ENCODE measurements at regions not wholly inside any gene's neighbourhood (a gene's known extent, or its start where the extent isn't known, plus 50 kb on each side); places are given as distances from the start of the nearest gene placed in this dataset.

GRCh38 chr3:42014921-42015533 lies 53.1 kb upstream of the ULK4 start:
- Mint-ChIP-seq H3K4me3 (peak overlapping the region; percentile 91), H3K27me3 (ENCODE audit: low read depth in 2 of 2) (no peaks in the 10 kb centered on the region), H3K27ac (peak overlapping the region; percentile 76 to 83), H3K4me1 (peaks cover 32 to 45% of the 10 kb centered on the region in 2 donors), H3K36me3 (no peaks in the 10 kb centered on the region), H3K9me3 (no peaks in the 10 kb centered on the region)
- peak overlapping the region; percentile 66 for H3K4me3 ChIP-seq (ENCODE audit: low read length)
- H3K27ac ChIP-seq (ENCODE audit: low read length): peak overlapping the region; percentile 75
- DNase-seq (peak in 1 of 2 donors; percentile 23), ATAC-seq (no peak)
- no peaks in the 10 kb centered on the region for H3K9me3 ChIP-seq (ENCODE audit: control insufficient read depth, insufficient read depth, low read length)
- WGBS (ENCODE audit: insufficient coverage): 10% methylated on average over 11 of the region's 11 CpGs
- TF ChIP-seq, protein P1, sequence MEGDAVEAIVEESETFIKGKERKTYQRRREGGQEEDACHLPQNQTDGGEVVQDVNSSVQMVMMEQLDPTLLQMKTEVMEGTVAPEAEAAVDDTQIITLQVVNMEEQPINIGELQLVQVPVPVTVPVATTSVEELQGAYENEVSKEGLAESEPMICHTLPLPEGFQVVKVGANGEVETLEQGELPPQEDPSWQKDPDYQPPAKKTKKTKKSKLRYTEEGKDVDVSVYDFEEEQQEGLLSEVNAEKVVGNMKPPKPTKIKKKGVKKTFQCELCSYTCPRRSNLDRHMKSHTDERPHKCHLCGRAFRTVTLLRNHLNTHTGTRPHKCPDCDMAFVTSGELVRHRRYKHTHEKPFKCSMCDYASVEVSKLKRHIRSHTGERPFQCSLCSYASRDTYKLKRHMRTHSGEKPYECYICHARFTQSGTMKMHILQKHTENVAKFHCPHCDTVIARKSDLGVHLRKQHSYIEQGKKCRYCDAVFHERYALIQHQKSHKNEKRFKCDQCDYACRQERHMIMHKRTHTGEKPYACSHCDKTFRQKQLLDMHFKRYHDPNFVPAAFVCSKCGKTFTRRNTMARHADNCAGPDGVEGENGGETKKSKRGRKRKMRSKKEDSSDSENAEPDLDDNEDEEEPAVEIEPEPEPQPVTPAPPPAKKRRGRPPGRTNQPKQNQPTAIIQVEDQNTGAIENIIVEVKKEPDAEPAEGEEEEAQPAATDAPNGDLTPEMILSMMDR (IDR thresholded peaks at IDR 0.05): no peak
- H3K4me1 ChIP-seq (ENCODE audit: control insufficient read depth, insufficient read depth, low read length): peaks cover 24% of the 10 kb centered on the region
- H3K27me3 ChIP-seq (ENCODE audit: control insufficient read depth, insufficient read depth, low read length): no peaks in the 10 kb centered on the region
- no peaks in the 10 kb centered on the region for H3K36me3 ChIP-seq (ENCODE audit: control insufficient read depth, insufficient read depth, low read length)
- intact Hi-C loops (cut with micrococcal nuclease): loop anchor here (5.0 kb wide), 2 partner anchors 77 to 1558 kb away; partner anchors contain the start of genes RPL14 and TRAK1

DNA sequence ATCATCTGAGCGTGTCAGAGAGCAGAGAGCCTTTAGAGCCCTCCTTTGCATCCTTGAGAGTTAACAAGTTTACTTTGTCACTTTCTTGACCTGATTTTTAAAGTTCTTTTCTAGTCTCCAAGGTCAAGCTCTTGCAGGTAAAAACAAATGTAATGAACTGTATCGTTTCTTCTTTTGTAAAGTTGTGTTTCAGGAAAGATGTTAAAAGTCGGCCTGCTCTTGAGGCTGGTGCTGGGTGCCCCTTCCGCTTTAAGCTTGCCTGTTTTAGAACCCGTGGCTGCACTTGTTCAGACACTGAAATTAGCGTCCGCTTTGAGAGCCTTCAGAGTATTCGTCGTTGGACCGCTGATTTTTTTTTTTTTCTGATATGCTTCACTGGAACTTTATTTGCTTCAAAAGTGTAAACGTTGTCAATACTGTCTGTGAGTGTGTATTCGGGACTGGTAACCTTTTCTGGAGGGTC lies 52.6 kb upstream of the ULK4 start:
- H3K27me3 Mint-ChIP-seq (ENCODE audit: low read depth in 2 of 2): no peaks in the 10 kb centered on the region
- Histone ChIP-seq H3K4me3 (ENCODE audit: low read length) (peak overlapping the region; percentile 66), H3K4me1 (ENCODE audit: control insufficient read depth, insufficient read depth, low read length) (peaks cover 24% of the 10 kb centered on the region), H3K9me3 (ENCODE audit: control insufficient read depth, insufficient read depth, low read length) (no peaks in the 10 kb centered on the region), H3K36me3 (ENCODE audit: control insufficient read depth, insufficient read depth, low read length) (no peaks in the 10 kb centered on the region), H3K27ac (ENCODE audit: low read length) (peak overlapping the region; percentile 75), H3K27me3 (ENCODE audit: control insufficient read depth, insufficient read depth, low read length) (no peaks in the 10 kb centered on the region)
- peak overlapping the region; percentile 91 for H3K4me3 Mint-ChIP-seq
- no peaks in the 10 kb centered on the region for H3K36me3 Mint-ChIP-seq
- peaks cover 26 to 40% of the 10 kb centered on the region in 2 donors for H3K4me1 Mint-ChIP-seq
- TF ChIP-seq, protein P1 (IDR thresholded peaks at IDR 0.05): no peak
- no peak for ATAC-seq
- WGBS (ENCODE audit: insufficient coverage): 4% methylated on average over 12 of the region's 12 CpGs
- no peaks in the 10 kb centered on the region for H3K9me3 Mint-ChIP-seq
- H3K27ac Mint-ChIP-seq: peak overlapping the region; percentile 76 to 83
- intact Hi-C loops (cut with micrococcal nuclease): loop anchor here (5.0 kb wide), 2 partner anchors 78 to 1557 kb away; partner anchors contain the start of genes RPL14 and TRAK1
- DNase-seq: peak in 1 of 2 donors; percentile 37

- Histone ChIP-seq H3K4me1 (ENCODE audit: control insufficient read depth, insufficient read depth, low read length) (peaks cover 24% of the 10 kb centered on the region), H3K27me3 (ENCODE audit: control insufficient read depth, insufficient read depth, low read length) (no peaks in the 10 kb centered on the region), H3K4me3 (ENCODE audit: low read length) (peak overlapping the region; percentile 66), H3K27ac (ENCODE audit: low read length) (peak overlapping the region; percentile 75), H3K36me3 (ENCODE audit: control insufficient read depth, insufficient read depth, low read length) (no peaks in the 10 kb centered on the region), H3K9me3 (ENCODE audit: control insufficient read depth, insufficient read depth, low read length) (no peaks in the 10 kb centered on the region)
- Mint-ChIP-seq H3K36me3 (no peaks in the 10 kb centered on the region), H3K27me3 (ENCODE audit: low read depth in 2 of 2) (no peaks in the 10 kb centered on the region), H3K9me3 (no peaks in the 10 kb centered on the region), H3K4me3 (peak overlapping the region; percentile 91), H3K4me1 (peaks cover 25 to 39% of the 10 kb centered on the region in 2 donors), H3K27ac (peak overlapping the region; percentile 76 to 83)
- intact Hi-C loops (cut with micrococcal nuclease): loop anchor here (1.0 to 5.0 kb wide), 3 partner anchors 52 to 1557 kb away; partner anchors contain the start of genes RPL14, TRAK1 and ULK4
- TF ChIP-seq, protein P1 (IDR thresholded peaks at IDR 0.05): no peak
- under 1% methylated on average over 103 of the region's 103 CpGs for whole genome bisulfite sequencing (ENCODE audit: insufficient coverage)
- ATAC-seq: peak; percentile 14 to 24 (median 23)
- DNase-seq: peak; percentile 48 to 62
These were observed 52.0 kb upstream of the ULK4 start for GRCh38 chr3:42013691-42014457.
